IMR-90 (cell line): ENCODE measurements at regions not wholly inside any gene's neighbourhood (a gene's known extent, or its start where the extent isn't known, plus 50 kb on each side); places are given as distances from the start of the nearest gene placed in this dataset.

ENCODE experiments used
- ATAC-seq: fragments of 200-7000 bp; cut with Tn5 transposase; 2 replicates; pipeline ENCODE4 v1.9.1; 2020; ENCODE audit warnings: low read depth, mild to moderate bottlenecking, moderate library complexity
- BruUV-seq: library from RNA; stranded (reverse); fragments of 400-500 nt; replicated peaks from 2 replicates; lab custom pipeline; 2021; lab: Mats Ljungman, UMichigan
- CTCF ChIA-PET: fragments of 300-600 bp; formaldehyde crosslinking; extraction: SDS; loops from one replicate; lab custom pipeline; 2021; ENCODE audit warnings: antibody characterized with exemption; lab: Yijun Ruan, JAX
- POLR2A ChIA-PET: fragments of 300-600 bp; sonication (Branson Sonifier 250); formaldehyde crosslinking; loops from one replicate; lab custom pipeline; 2022; ENCODE audit warnings: antibody characterized with exemption; ENCODE audit not compliant: unreplicated experiment; lab: Charles Lee
- DNase-seq: peaks from one replicate; pipeline ENCODE4 v3.0.0; 2013
- H2AFZ ChIP-seq: replicated peaks from 2 replicates; pipeline ENCODE3; 2013; ENCODE audit warnings: low read length, mild to moderate bottlenecking; ENCODE audit not compliant: poor library complexity
- H2AK5ac ChIP-seq: 2 replicates; pipeline ENCODE4 v1.6.1; 2013; ENCODE audit warnings: low read depth, low read length, inconsistent platforms
- H2AK9ac ChIP-seq: replicated peaks from 2 replicates; pipeline ENCODE3; 2013; ENCODE audit warnings: mild to moderate bottlenecking, low read depth, low read length, moderate library complexity; ENCODE audit not compliant: poor library complexity
- H2BK120ac ChIP-seq: 2 replicates; pipeline ENCODE4 v1.6.1; 2013; ENCODE audit warnings: low read depth, low read length, inconsistent platforms
- H2BK15ac ChIP-seq: 3 replicates; pipeline ENCODE4 v1.6.1; 2013; ENCODE audit warnings: low read depth, low read length, inconsistent platforms
- H2BK20ac ChIP-seq: 2 replicates; pipeline ENCODE4 v1.6.1; 2013; ENCODE audit warnings: low read depth, mild to moderate bottlenecking, inconsistent platforms, low read length, moderate library complexity
- H2BK5ac ChIP-seq: 2 replicates; pipeline ENCODE4 v1.6.1; 2013; ENCODE audit warnings: mild to moderate bottlenecking, low read depth, low read length, inconsistent platforms; ENCODE audit not compliant: poor library complexity, severe bottlenecking
- H3K14ac ChIP-seq: replicated peaks from 2 replicates; pipeline ENCODE4 v1.6.1; 2013; ENCODE audit warnings: low read depth, low read length, inconsistent platforms
- H3K18ac ChIP-seq: 2 replicates; pipeline ENCODE4 v1.6.1; 2013; ENCODE audit warnings: low read depth, low read length, control low read depth
- H3K23ac ChIP-seq: 2 replicates; pipeline ENCODE4 v1.6.1; 2013; ENCODE audit warnings: low read depth, low read length, inconsistent platforms
- H3K27ac ChIP-seq: 2 replicates; pipeline ENCODE4 v1.5.1; 2013; ENCODE audit warnings: mild to moderate bottlenecking, control low read depth, low read length; ENCODE audit not compliant: insufficient read depth
- H3K27me3 ChIP-seq: 2 replicates; pipeline ENCODE4 v1.6.1; 2013; ENCODE audit warnings: low read length; ENCODE audit not compliant: control insufficient read depth, insufficient read depth
- H3K36me3 ChIP-seq: 2 replicates; pipeline ENCODE4 v1.6.1; 2013; ENCODE audit warnings: low read length, mixed read lengths; ENCODE audit not compliant: control insufficient read depth, insufficient read depth
- H3K4ac ChIP-seq: 2 replicates; pipeline ENCODE4 v1.6.1; 2013; ENCODE audit warnings: low read depth, low read length, inconsistent platforms
- H3K4me1 ChIP-seq: 2 replicates; pipeline ENCODE4 v1.6.1; 2013; ENCODE audit warnings: low read length, mixed read lengths; ENCODE audit not compliant: control insufficient read depth, insufficient read depth
- H3K4me2 ChIP-seq: 2 replicates; pipeline ENCODE4 v1.6.1; 2013; ENCODE audit warnings: low read depth, mild to moderate bottlenecking, control low read depth, low read length, moderate library complexity
- H3K4me3 ChIP-seq: 2 replicates; pipeline ENCODE4 v1.5.1; 2013; ENCODE audit warnings: low read depth, mild to moderate bottlenecking, control low read depth, low read length, moderate library complexity; ENCODE audit not compliant: insufficient read depth
- H3K56ac ChIP-seq: 2 replicates; pipeline ENCODE4 v1.6.1; 2013; ENCODE audit warnings: low read length, inconsistent platforms; ENCODE audit not compliant: insufficient read depth; ENCODE audit errors: extremely low read depth
- H3K79me1 ChIP-seq, 2 experiments: 2 replicates each; pipeline ENCODE4 v1.6.1; 2013; ENCODE audit warnings: low read length in 2 of 2, inconsistent platforms in 1 of 2, low read depth in 1 of 2
- H3K9ac ChIP-seq: 2 replicates; pipeline ENCODE4 v1.6.1; 2013; ENCODE audit warnings: low read depth, low read length, control low read depth
- H3K9me1 ChIP-seq: 2 replicates; pipeline ENCODE4 v1.6.1; 2013; ENCODE audit warnings: low read length, inconsistent platforms; ENCODE audit not compliant: insufficient read depth
- H3K9me3 ChIP-seq: 2 replicates; pipeline ENCODE4 v1.6.1; 2013; ENCODE audit warnings: low read length; ENCODE audit not compliant: control insufficient read depth, insufficient read depth
- H4K20me1 ChIP-seq: 2 replicates; pipeline ENCODE4 v1.6.1; 2013; ENCODE audit warnings: low read length, inconsistent platforms; ENCODE audit not compliant: insufficient read depth
- H4K5ac ChIP-seq: 2 replicates; pipeline ENCODE4 v1.6.1; 2013; ENCODE audit warnings: mild to moderate bottlenecking, low read depth, low read length, control low read depth
- H4K8ac ChIP-seq, 2 experiments: 2 replicates each; pipeline ENCODE4 v1.6.1; 2013; ENCODE audit warnings: low read depth in 2 of 2, low read length in 2 of 2, control low read depth in 1 of 2, inconsistent platforms in 1 of 2
- H4K91ac ChIP-seq: 2 replicates; pipeline ENCODE4 v1.6.1; 2013; ENCODE audit warnings: low read depth, low read length, inconsistent platforms; ENCODE audit not compliant: insufficient read depth
- BHLHE40 ChIP-seq: fragments of 150-350 bp; IDR thresholded peaks from 2 replicates; pipeline ENCODE4 v1.6.1; 2016; ENCODE audit warnings: mild to moderate bottlenecking, low read depth, low read length
- FOS ChIP-seq: fragments of 150-350 bp; IDR thresholded peaks from 2 replicates; pipeline ENCODE4 v1.6.1; 2016; ENCODE audit warnings: low read depth, low read length
- MAFK ChIP-seq: IDR thresholded peaks from 2 replicates; pipeline ENCODE4 v1.6.1; 2012; ENCODE audit warnings: low read depth, low read length, improper control_type of control experiment
- MAZ ChIP-seq: IDR thresholded peaks from 2 replicates; pipeline ENCODE4 v1.6.1; 2012; ENCODE audit warnings: low read depth, mild to moderate bottlenecking, low read length, improper control_type of control experiment, moderate library complexity, borderline replicate concordance
- MXI1 ChIP-seq: IDR thresholded peaks from 2 replicates; pipeline ENCODE4 v1.6.1; 2012; ENCODE audit warnings: low read depth, mild to moderate bottlenecking, low read length, moderate library complexity, borderline replicate concordance
- NFE2L2 ChIP-seq: fragments of 150-350 bp; IDR thresholded peaks from 2 replicates; pipeline ENCODE4 v1.6.1; 2016; ENCODE audit warnings: low read depth, mild to moderate bottlenecking, low read length
- RAD21 ChIP-seq: IDR thresholded peaks from 2 replicates; pipeline ENCODE4 v1.6.1; 2012; ENCODE audit warnings: low read length, improper control_type of control experiment
- RCOR1 ChIP-seq: IDR thresholded peaks from 2 replicates; pipeline ENCODE4 v1.6.1; 2012; ENCODE audit warnings: mild to moderate bottlenecking, low read length, improper control_type of control experiment; ENCODE audit not compliant: insufficient replicate concordance
- RFX5 ChIP-seq: IDR thresholded peaks from 2 replicates; pipeline ENCODE4 v1.8.0; 2012; ENCODE audit warnings: low read depth, mild to moderate bottlenecking, low read length, moderate library complexity
- WGBS, 2 experiments: methylation state at CpG; one replicate each; pipeline versions ENCODE4 v1.1.5 to v1.1.7; 2013; ENCODE audit warnings: missing lambda C conversion rate in 2 of 2; ENCODE audit not compliant: insufficient read length in 1 of 2; ENCODE audit errors: extremely low coverage in 2 of 2; 5-methylcytosine and 5-hydroxymethylcytosine counted together
- dilution Hi-C: fragments of 300-500 bp; cut with HindIII; formaldehyde crosslinking; loops from one replicate; pipeline ENCODE4 v1.14.3; 2018; ENCODE audit warnings: low sequenced_read_pairs; ENCODE audit not compliant: unreplicated experiment
- in situ Hi-C: fragments of 300-500 bp; cut with MboI; formaldehyde crosslinking; loops from 3 replicates; pipeline ENCODE4 v1.14.3; 2019; ENCODE audit warnings: low sequenced_read_pairs, inconsistent platforms, mixed read lengths
- intact Hi-C: fragments of 100-400 bp; cut with micrococcal nuclease; formaldehyde crosslinking; loops from 2 replicates; pipeline ENCODE4 v1.10.0; 2022
- TF ChIP-seq, protein P1 (sequence below): fragments of 150-350 bp; IDR thresholded peaks from 2 replicates; pipeline ENCODE4 v1.6.1; 2017; ENCODE audit warnings: mild to moderate bottlenecking, antibody characterized with exemption, low read length, low read depth
- TF ChIP-seq, protein P2 (sequence below): conservative IDR thresholded peaks from 2 replicates; pipeline ENCODE4 v1.5.1; 2012; ENCODE audit warnings: mild to moderate bottlenecking, low read depth, low read length, improper control_type of control experiment

DNA sequence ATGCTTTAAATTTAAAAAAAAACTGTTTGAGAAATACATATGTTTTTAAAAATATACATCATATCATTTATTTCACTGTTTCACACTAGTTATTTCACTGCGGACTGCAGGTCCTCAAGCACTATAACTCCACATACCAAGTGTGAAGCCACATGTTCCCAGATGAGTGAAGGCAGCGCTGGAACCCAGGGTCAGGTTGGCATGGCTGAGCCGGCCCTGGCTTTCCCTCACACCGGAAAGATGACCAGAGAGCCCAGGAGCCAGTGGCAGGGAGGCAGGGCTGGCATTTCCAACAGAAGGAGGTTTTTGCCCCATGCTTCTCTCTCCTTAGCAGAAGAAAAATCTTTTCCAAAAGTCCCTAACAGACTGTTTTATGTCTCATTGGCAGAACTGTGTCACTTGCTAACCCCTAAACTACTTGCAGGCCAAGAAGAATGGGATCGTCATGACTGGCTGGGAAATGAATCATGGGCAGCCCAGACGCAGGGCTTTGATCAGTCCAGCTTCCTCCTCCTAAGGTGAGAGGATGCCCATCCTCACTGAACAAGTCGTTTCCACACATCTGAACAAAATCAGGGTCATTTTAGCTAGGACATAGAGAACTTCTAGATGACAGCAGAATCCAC lies 287.6 kb upstream of the HNRNPA3 start:
- H4K91ac ChIP-seq, result no peak overlapping the region
- dilution Hi-C loops, result no loop called here
- ChIA-PET POLR2A (no interaction called here), CTCF (no interaction called here)
- no peak overlapping the region for H2BK5ac ChIP-seq
- H2BK120ac ChIP-seq, result no peak overlapping the region
- WGBS, 2 experiments, result 80% methylated on average over 1 of the region's 7 CpGs; no CpG with 5 or more reads in 1 of the 2 experiments
- H3K4ac ChIP-seq, result no peak overlapping the region
- no peaks in the 10 kb centered on the region for H3K79me1 ChIP-seq
- H3K23ac ChIP-seq, result no peak overlapping the region
- H2AK9ac ChIP-seq, result no peak overlapping the region
- H3K14ac ChIP-seq, result no peak overlapping the region
- in situ Hi-C loops, result no loop called here
- BruUV-seq, result no TSS peak
- intact Hi-C loops, result no loop called here
- no peak overlapping the region for H3K27ac ChIP-seq
- no peaks in the 10 kb centered on the region for H3K9me1 ChIP-seq
- no peak overlapping the region for H2AK5ac ChIP-seq
- no peak overlapping the region for H3K56ac ChIP-seq
- DNase-seq (no peak), ATAC-seq (no peak)
- H4K5ac ChIP-seq, result no peak overlapping the region
- no peaks in the 10 kb centered on the region for H3K9me3 ChIP-seq
- H3K4me1 ChIP-seq, result no peaks in the 10 kb centered on the region
- TF ChIP-seq RAD21, result no peak
- no peak for TF ChIP-seq MAZ
- no peak for TF ChIP-seq RCOR1
- TF ChIP-seq, protein P1, sequence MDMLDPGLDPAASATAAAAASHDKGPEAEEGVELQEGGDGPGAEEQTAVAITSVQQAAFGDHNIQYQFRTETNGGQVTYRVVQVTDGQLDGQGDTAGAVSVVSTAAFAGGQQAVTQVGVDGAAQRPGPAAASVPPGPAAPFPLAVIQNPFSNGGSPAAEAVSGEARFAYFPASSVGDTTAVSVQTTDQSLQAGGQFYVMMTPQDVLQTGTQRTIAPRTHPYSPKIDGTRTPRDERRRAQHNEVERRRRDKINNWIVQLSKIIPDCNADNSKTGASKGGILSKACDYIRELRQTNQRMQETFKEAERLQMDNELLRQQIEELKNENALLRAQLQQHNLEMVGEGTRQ, result no peak
- TF ChIP-seq BHLHE40, result no peak
- no peak for TF ChIP-seq MAFK
- TF ChIP-seq, protein P2, sequence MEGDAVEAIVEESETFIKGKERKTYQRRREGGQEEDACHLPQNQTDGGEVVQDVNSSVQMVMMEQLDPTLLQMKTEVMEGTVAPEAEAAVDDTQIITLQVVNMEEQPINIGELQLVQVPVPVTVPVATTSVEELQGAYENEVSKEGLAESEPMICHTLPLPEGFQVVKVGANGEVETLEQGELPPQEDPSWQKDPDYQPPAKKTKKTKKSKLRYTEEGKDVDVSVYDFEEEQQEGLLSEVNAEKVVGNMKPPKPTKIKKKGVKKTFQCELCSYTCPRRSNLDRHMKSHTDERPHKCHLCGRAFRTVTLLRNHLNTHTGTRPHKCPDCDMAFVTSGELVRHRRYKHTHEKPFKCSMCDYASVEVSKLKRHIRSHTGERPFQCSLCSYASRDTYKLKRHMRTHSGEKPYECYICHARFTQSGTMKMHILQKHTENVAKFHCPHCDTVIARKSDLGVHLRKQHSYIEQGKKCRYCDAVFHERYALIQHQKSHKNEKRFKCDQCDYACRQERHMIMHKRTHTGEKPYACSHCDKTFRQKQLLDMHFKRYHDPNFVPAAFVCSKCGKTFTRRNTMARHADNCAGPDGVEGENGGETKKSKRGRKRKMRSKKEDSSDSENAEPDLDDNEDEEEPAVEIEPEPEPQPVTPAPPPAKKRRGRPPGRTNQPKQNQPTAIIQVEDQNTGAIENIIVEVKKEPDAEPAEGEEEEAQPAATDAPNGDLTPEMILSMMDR, result no peak
- no peak for TF ChIP-seq RFX5
- no peak for TF ChIP-seq NFE2L2
- no peak for TF ChIP-seq MXI1
- TF ChIP-seq FOS, result no peak
- no peak overlapping the region for H4K8ac ChIP-seq
- no peaks in the 10 kb centered on the region for H3K27me3 ChIP-seq
- no peak overlapping the region for H2BK15ac ChIP-seq
- no peaks in the 10 kb centered on the region for H3K36me3 ChIP-seq
- no peak overlapping the region for H3K4me2 ChIP-seq
- no peaks in the 10 kb centered on the region for H4K20me1 ChIP-seq
- no peak overlapping the region for H3K4me3 ChIP-seq
- H3K9ac ChIP-seq, result no peak overlapping the region
- H3K18ac ChIP-seq, result no peak overlapping the region
- H2AFZ ChIP-seq, result no peak overlapping the region
- H2BK20ac ChIP-seq, result no peak overlapping the region
